Bronchial epithelial cell (primary cell): ENCODE measurements at regions not wholly inside any gene's neighbourhood (a gene's known extent, or its start where the extent isn't known, plus 50 kb on each side); places are given as distances from the start of the nearest gene placed in this dataset.
A peak's percentile ranks its signal among the peaks of the same experiment; 100 is the strongest.
"Not testable (repeated sequence)": the region's sequence is repeated elsewhere in the genome, so short reads cannot be mapped to it uniquely, and the experiment has no call there.

ENCODE experiments used
- DNase-seq: peaks from one replicate; pipeline ENCODE4 v3.0.0-alpha.2; 2010; ENCODE audit warnings: low read depth
- FAIRE-seq: peaks from 2 replicates; lab custom pipeline; 2011; peaks lifted over from hg19 to GRCh38; lab: Jason Lieb, UNC
- H3K27me3 ChIP-seq: 2 replicates; pipeline ENCODE4 v1.5.1; 2011; ENCODE audit warnings: low read length; ENCODE audit not compliant: control insufficient read depth, insufficient read depth
- H3K36me3 ChIP-seq: 2 replicates; pipeline ENCODE4 v1.5.1; 2011; ENCODE audit warnings: low read length; ENCODE audit not compliant: control insufficient read depth, insufficient read depth
- H3K4me3 ChIP-seq: 2 replicates; pipeline ENCODE4 v1.5.1; 2011; ENCODE audit warnings: mild to moderate bottlenecking, low read depth, low read length, control low read depth
- CTCF ChIP-seq: IDR thresholded peaks from 2 replicates; pipeline ENCODE4 v1.5.1; 2011; ENCODE audit warnings: mild to moderate bottlenecking, moderate library complexity, low read length, control low read depth, inconsistent platforms; ENCODE audit not compliant: insufficient read depth, severe bottlenecking

DNA sequence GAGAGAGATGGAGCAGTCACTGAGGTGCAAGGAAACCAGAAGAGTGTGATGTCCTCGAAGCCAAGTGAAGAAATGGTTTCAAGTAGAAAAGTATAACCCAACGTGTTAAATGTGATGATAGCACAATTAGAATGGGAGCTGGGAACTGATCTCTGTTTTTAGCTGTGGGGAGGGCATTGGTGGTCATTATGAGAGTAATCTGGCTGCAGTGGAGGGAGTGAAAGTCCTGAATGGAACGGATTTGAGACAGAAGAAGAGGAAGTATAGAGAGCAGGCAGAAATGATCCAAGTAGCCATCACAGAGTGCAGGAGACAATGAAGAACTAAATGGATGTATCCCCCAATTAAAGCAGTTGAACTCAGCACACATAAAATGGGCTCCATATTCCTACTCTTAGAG lies 235.3 kb downstream of the IGSF11 start:
- peak; percentile 92 for FAIRE-seq
- no peak for DNase-seq
- no peaks in the 10 kb centered on the region for H3K27me3 ChIP-seq
- TF ChIP-seq CTCF, result no peak
- H3K36me3 ChIP-seq, result no peaks in the 10 kb centered on the region
- H3K4me3 ChIP-seq, result no peak overlapping the region

GRCh38 chr3:118801899-118802298 lies 232.7 kb downstream of the IGSF11 start:
- DNase-seq, result no peak
- no peak for TF ChIP-seq CTCF
- Histone ChIP-seq H3K27me3 (no peaks in the 10 kb centered on the region), H3K4me3 (no peak overlapping the region), H3K36me3 (no peaks in the 10 kb centered on the region)
- no peak for FAIRE-seq

DNA sequence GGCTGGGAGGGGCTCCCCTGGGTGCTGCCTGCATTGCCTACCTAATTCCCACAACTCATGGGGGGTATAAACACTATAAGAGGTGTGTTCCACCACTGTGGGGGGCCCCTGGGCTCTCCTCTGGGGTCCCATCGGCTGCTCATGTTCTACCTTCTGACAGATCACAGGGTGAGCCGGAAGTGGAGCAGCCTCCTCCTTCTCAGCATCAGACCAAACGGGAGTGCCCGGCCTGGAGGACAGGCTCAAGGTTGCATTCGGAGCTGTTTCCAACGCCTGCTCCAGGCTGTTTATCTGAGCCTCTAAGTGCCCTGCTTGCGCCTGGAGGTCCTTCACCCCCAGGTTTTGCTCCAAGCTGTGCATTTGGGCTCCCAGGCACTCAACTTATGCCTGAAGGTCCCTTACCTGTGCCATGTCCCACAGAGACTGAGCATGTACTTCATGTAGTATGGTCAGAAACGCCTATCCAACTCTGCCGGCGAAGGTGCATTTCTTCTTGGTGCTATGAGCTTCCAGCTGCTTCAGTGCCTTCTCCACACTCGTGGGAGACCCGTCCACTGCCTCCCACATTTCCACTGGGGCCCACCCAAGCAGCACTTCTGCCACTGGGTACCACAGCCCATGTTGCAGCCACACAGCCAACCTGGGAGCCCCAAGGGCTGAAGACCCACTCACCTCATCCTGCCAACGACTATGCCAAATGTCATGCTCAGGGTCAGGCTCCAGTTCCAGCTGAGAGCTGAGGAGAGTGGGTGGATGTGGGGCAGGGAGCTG lies 232.1 kb downstream of the IGSF11 start:
- Histone ChIP-seq H3K27me3 (no peaks in the 10 kb centered on the region), H3K36me3 (no peaks in the 10 kb centered on the region), H3K4me3 (no peak overlapping the region)
- DNase-seq, result no peak
- no peak for FAIRE-seq
- TF ChIP-seq CTCF, result no peak

DNA sequence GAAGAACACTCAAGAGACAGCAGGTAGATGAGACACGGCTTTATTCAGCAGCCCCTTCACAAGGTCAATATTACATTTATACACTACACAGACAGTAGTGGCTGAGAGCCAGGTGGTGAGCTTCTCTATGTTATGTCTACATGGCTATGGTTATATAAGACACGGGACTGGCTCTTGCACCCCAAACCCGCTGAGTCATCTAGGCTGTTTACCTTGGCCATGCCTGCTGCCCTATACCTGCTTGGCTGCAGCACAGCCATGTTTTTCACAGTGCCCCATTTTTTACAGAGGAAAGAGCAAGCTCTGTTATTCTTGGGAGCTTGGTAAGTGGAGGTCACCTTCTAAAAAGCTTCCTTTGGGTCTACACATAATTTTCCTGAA lies 231.6 kb downstream of the IGSF11 start:
- FAIRE-seq, result no peak
- no peak for DNase-seq
- Histone ChIP-seq H3K4me3 (no peak overlapping the region), H3K36me3 (no peaks in the 10 kb centered on the region), H3K27me3 (no peaks in the 10 kb centered on the region)
- no peak for TF ChIP-seq CTCF

- Histone ChIP-seq H3K27me3 (no peaks in the 10 kb centered on the region), H3K4me3 (no peak overlapping the region), H3K36me3 (no peaks in the 10 kb centered on the region)
- FAIRE-seq (no peak), DNase-seq (no peak)
- no peak for TF ChIP-seq CTCF
Observed at GRCh38 chr3:118805007-118805406, 229.6 kb downstream of the IGSF11 start.

DNA sequence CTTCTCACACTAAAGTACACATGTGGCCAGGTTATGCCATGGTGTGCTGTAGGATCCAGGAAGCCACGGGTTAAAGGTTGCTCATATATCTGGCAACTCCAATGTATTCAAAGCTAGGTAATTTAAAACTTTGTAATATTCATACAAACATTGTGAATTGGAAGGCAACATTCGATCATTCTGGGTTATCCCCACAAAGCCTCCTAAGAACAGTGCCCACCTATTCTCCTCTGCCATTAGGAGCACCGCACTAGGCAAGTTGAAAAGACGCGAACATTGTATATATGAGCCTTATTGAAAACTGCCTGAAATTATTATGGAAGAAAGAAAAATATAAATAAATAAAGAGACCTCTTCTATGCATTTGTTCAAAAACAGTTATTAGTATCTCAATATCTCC lies 228.2 kb downstream of the IGSF11 start:
- no peak for TF ChIP-seq CTCF
- Histone ChIP-seq H3K36me3 (no peaks in the 10 kb centered on the region), H3K27me3 (no peaks in the 10 kb centered on the region), H3K4me3 (no peak overlapping the region)
- no peak for DNase-seq
- no peak for FAIRE-seq

- not testable (repeated sequence) for H3K27me3 ChIP-seq, H3K36me3 ChIP-seq, DNase-seq, H3K4me3 ChIP-seq, FAIRE-seq
Observed at GRCh38 chr3:118807349-118807748, 227.3 kb downstream of the IGSF11 start.
